GM21526 (cell line): ENCODE measurements at regions not wholly inside any gene's neighbourhood (a gene's known extent, or its start where the extent isn't known, plus 50 kb on each side); places are given as distances from the start of the nearest gene placed in this dataset.

Source experiments
- ATAC-seq: cut with Tn5 transposase; IDR thresholded peaks from one replicate; pipeline ENCODE4 v1.9.1; 2021; ENCODE audit warnings: moderate library complexity; ENCODE audit not compliant: unreplicated experiment, low FRiP score

DNA sequence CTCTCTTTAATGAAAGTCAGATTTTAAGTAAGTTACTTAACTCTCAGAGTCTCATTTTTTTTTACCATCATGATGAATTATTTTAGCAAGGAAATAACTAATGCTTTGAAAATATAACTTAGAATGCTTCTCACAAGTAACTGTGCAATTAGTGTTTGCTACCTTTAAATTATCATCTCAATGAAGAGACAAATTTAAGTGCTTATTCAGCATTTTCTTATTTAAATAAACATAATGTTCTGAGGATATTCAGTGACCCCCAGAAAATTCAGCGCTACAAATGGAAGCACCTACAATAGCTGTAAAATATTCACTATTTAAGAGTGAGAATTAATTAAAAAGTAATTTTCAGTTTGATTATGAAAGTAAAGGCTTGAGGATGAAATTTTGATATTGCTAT lies 527.2 kb downstream of the SLITRK1 start:
- no peak for ATAC-seq

DNA sequence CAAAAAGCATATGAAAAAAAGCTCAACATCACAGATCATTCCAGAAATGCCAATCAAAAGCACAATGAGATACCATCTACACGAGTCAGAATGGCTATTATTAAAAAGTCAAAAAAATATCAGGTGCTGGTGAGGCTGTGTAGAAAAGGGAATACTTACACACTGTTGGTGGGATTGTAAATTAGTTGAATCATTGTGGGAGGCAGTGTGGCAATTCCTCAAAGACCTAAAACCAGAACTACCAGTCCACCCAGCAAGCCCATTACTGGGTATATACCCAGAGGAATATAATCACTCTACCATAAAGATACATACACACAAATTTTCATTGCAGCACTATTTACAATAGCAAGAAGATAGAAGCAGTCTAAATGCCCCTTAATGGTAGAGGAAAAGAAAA lies 529.9 kb downstream of the SLITRK1 start:
- ATAC-seq: no peak

DNA sequence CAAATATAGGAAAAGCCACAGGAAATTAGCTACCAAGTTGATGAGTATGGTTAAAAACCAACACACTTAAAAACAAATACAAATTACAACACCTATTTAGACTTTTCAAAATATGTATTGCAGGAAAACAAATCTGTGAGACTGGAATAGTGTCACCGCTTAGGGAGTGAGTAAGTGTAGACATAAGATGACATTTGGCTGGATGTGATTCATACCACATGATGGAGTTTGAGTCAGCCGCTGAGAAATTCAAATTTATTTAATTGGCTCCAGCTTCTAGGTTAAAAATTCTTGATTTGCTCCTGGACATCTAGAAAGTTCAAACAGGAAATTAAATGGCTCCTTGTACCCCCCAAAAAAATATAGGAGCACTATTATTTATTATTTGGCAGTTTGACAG lies 531.7 kb downstream of the SLITRK1 start:
- ATAC-seq: no peak

DNA sequence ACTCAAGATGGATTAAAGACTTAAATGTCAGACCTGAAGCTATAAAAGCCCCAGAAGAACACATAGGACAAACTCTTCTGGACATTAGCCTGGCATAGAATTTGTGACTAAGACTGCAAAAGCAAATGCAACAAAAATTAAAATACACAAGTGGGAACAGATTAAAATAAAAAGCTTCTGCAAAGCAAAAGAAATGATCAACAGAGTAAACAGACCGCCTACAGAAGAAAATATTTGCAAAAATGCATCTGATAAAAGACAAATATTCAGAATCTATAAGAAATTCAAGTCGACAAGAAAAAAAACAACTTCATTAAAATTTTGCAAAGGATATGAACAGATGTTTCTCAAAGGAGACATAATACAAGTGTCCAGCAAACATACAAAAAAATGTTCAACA lies 537.8 kb downstream of the SLITRK1 start:
- ATAC-seq: no peak

DNA sequence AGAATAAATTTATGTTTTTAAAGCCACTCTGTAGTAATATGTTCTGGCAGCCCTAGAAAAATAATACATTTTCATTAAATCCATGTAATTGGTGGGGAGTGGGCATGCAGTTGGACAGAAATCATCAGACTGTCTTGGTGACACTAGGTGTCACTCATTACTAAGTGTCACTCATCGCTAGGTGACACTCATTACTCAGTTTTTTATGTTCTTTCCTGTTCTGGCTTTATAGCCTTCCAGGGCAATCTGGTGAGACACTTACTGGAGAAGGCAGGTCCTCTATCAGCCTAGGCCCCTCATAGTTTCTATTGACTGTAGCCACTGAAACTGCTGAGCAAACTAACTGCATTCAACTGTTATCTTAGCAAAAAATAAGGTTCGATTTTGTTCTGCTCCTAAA lies 542.1 kb downstream of the SLITRK1 start:
- no peak for ATAC-seq

DNA sequence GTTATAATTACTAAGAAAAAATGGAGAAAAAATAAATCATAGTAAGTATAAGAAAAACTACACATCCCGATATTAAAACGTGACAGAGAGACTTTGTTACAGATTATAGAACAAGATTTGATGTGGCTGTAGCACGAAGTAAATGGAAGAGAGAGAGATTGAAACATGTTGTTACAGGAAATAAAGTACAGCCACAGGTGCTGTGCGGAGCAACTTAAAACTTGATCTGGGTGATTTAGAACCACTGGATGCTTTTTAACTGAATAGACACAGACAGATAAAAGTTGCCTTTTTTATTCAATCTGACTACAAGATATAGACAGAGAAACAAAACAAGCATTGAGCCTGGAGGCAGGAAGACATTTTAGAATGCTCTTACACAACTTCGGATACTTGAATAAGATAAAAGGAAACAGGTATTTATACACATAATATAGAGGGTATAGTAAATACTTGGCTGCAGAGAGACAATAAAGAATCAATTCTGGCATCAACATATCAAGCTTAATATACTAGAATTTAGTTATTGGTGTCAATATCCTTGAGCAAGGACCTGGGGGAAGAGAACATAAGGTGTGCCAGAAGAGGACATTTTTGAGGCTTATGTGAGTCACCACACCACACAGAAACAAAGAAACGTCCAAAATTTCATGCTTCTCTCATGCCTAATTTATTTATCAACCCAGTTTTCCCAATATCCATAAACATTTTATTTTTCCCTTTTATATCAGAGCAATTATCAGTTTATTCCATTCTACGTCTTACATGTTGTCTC lies 548.5 kb downstream of the SLITRK1 start:
- ATAC-seq: no peak

DNA sequence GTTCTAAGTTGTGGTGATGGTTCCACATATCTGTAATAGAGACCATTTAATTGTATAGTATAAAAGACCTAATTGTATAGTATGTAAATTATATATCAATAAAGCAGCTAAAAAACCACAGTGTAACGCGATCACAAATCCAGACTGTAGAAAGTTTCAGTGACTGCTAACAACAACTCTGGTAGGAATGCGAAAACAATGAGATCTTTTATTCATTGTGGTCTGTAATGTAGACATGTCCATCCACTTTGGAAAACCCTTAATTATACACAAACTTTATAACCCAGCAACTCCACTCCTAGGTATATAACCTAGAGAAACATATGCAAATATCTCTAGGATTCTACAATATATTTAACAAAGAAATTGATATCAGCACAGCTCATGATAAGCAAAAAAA lies 549.5 kb downstream of the SLITRK1 start:
- no peak for ATAC-seq

DNA sequence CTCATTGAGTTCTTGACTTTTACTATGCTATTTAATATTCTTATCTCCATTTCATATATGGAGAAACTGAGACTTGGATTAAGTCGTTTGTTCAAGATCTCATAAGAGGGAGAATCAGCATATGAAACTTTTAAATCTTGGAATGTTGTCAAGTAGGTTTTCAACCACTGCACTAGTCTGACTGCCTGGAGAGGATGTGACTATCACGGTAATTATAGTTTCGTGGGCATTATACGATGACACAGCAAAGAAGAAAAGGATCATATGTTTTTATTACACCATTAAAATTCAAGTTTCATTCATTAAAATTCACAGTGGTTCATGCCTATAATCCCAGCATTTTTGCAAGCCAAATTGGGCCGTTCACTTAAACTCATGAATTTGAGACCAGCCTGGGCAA lies 555.2 kb downstream of the SLITRK1 start:
- no peak for ATAC-seq

DNA sequence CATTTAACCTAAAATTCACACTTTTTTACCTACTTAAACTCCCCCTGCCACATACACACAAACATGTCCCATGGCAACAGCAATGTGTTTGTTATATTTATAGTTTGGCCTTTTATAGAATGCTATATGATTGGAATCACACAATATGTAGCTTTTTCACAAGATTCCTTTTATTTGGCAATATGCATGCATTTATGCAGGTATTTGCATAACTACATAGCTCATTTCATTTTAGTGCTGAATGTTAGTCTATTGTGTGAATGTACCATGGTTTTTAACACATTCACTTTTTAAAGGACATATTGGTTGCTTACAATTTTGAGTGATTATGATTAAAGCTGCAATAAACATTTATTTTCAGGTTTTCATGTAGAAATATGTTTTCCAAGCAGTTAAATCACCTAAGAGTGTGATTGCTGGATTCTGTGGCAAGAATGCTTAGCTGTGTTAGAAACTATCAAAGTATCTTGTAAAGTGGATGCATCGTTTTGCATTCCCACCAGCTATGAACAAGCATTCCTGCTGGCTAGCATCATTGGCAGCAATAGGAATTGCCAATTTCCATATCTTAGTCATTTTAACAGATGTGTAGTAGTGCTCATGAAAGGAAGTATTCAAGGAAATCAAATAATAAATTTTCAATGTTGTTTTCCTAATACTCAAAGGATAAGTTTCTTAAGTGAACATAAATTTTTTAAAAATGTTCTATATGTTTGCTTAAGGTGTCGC lies 557.0 kb downstream of the SLITRK1 start:
- ATAC-seq: no peak

DNA sequence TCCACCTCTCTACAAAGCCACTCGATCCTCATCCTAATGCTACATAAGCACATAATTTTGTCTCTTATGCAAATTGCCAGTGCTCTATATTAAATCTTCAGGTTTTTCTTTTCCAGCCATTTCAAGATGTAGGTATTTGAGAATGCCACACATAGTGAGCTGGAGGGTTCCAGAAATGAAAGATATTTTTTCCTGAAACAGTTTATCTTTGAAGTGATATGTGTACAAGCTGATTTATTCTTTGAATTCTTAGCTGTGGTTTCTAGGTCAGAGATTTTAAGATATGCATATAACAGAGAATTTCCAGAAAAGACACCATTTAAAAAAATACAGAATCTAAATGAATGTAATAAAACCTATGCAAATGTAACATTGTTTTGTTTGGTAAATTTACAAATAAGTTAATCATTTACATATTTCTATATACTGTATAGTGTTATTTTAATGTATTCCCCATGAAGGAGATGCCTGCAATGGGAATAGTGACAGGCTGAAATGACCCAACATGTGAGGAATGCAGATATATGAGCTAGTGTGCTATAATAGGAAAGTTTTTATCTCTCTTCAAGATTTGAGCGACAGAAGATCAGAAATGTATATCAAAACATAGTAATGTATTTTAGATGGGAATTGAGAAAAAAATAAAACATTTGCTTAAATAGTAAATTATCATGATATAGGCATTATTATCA lies 570.2 kb downstream of the SLITRK1 start:
- no peak for ATAC-seq

DNA sequence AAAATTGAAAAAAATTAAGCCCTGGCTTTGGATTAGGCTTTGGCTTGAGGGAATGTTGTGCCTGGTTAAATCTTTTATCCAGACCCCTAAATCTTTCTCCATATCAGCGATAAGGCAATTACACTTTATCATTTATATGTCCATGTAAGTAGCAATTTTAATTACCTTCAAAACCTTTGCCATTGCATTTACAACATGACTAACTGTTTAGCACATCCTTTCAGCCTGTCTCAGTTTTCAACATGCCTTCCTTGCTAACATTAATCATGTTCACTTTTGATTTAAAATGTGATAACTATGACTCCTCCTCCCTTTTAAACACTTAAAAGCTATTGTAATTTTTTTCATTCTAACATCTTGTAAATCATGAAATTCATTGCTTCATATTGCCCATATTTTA lies 583.7 kb downstream of the SLITRK1 start:
- ATAC-seq: no peak

DNA sequence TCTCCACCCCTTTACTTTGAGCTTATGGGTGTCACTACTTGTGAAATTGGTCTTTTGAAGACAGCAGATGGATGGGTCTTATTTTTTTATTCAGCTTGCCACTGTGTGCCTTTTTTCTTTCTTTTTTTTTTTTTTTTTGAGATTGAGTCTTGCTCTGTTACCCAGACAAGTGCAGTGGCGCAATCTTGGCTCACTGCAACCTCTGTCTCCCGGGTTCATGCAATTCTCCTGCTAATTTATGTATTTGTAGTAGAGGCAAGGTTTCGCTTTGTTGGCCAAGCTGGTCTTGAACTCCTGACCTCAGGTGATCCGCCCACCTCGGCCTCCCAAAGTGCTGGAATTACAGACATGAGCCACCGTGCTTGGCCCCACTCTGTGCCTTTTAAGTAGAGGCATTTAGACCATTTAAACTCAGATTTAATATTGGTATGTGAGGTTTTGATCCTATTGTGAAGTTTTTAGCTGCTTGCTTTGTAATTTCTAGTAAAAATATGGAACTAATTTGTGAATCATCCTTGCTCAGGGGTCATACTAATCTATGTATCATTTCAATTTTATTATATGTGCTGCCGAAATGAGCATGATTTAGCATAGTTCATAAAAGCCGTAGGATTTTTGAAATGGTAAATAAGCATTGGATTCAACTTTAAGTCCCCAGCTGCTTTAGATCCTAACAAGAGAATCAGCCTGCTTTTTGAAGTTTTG lies 584.5 kb downstream of the SLITRK1 start:
- no peak for ATAC-seq

DNA sequence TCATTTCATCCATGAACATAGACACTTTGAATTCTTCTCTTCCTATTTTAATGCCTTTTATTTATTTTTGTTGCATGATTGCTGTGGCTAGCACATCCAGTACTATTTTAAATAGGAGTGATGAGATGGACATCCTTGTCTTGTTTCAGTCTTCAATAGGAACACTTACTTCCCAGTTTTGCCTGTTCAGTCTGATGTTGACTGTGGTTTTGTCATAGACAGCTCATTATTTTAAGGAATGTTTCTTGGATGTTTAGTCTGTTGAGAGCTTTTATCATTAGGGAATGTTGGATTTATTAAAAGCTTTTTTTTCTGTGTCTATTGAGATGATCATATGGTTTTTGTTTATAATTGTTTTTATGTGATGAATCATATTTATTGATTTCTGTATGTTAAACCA lies 586.6 kb downstream of the SLITRK1 start:
- no peak for ATAC-seq

DNA sequence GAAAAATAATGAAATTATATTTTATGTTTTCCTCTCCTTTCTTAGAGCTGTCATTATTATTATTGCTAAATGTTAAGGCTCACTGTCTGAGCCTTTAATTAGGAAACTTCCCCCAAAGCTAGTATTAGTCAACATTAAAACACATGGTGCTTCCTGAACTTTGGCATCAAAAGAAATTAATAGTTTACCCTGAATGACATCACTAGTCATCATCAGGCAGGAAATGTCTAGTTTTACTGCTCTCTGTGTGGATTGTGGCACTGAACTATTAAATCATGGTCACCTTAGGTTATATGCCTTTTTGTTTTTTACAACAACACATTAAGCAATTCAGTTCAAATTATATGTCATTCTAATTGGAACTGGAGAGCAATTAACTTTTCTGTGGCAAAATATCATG lies 595.5 kb downstream of the SLITRK1 start:
- no peak for ATAC-seq

DNA sequence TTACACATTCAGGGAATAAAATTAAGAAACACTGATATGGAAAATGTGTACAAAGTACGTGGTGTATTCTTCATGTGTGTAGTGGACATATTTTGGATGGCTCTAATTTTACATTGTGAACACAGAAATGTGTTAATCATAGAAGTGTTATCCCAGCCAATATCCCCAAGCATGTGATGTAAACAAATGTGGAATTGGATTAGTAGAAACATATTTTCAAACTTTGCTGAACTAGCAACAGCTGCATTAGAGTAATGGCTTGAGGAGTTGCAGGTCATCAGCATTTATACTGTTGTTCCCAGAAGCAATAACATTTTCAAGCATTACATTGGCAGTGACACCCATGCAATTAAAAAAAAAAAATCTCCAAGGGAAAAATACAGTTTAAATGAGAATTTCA lies 600.6 kb downstream of the SLITRK1 start:
- no peak for ATAC-seq

DNA sequence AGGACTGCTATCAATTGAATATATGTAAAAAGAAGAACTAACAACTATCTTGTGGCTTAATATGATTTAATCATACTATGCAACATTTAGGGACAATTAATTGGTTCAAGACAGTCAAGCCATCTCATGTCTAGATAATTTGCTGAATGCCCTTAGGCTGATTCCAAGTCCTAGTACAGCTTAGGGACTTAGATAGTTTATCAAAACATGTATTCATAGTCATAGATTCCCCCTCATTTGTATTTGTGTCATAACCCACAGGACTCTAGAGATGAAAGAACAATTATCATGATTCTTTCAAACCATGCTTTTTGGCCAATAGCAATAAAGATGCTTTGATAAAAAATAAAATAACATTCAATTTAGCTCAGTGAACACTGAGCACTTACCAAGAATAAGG lies 607.6 kb downstream of the SLITRK1 start:
- ATAC-seq: no peak

DNA sequence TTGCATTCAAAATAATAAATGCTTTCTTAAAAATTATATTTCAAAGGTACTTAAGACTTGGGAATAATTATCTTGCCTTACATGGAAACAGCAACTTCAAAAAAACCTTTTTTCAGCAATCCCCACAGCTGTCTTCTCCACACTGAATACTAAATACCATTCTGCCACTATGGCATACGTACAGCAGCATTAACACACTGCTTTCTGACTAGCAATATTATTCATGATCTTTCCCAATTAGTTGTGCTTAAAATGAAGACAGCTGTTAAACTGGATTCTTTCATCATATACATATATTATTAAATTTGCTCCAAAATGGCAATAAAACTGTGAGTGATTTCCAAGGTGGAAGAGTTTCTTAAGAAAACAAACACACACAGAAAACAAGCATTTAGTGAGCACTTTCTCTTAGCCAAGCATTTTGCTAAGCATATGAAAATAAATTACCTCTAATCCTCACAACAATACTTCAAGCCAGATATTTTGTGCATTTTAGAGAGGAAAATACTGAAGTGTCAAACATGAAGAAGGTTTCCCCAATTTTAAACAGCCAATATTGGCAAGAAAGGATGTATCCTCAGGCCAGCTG lies 609.5 kb downstream of the SLITRK1 start:
- ATAC-seq: no peak

DNA sequence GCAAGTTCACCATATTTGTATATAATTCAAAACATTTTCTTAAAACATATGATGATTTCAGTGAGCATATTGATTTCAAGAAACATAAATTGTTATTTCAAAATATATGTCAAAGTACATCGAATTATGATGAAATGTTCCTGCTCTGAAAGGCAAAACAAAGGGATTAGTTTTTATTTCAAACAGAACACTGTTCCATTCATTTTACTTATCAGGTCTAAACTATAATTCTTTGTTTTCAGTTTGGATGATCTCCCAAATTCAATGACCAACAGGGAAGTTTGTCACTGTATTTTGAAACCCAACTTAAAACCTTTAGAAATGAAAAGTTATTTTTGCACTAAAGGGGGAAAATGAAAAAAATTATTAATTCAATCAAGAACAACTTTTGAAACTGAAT lies 610.2 kb downstream of the SLITRK1 start:
- ATAC-seq: no peak

DNA sequence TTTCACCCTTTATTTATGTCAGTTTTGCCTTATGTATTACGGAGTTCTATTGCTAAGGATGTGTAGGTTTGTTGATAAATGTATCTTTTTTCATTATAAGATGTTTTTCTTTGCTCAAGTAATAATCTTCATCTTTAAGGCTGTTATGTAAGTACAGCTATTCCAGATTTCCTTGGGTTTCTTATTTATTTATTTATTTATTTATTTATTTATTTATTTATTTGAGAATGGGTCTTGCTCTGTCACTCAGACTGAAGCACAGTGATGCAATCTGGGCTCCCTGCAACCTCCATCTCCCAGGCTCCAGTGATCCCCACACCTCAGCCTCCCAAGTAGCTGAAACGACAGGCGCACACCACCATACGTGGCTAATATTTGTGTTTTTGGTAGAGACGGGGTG lies 617.0 kb downstream of the SLITRK1 start:
- ATAC-seq: no peak

DNA sequence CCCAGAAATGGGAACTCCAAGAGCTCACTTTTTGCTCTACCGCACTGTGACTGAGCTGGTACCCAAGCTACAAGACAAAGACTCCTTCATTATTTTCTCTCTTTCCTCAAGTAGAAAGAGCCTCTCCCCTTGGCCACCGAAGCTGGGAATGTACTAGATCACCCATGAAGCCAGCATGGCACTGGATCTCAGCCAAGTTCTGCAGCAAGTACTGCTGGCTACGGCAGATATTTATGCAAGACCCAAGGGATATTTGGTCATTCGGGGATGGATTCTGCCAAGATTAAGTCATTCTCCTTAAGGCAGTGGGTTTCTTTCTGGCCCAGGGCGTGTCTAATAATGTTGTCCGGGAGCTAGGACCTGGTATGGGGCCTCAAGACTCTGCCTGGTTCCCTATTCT lies 633.5 kb downstream of the SLITRK1 start:
- ATAC-seq: no peak

DNA sequence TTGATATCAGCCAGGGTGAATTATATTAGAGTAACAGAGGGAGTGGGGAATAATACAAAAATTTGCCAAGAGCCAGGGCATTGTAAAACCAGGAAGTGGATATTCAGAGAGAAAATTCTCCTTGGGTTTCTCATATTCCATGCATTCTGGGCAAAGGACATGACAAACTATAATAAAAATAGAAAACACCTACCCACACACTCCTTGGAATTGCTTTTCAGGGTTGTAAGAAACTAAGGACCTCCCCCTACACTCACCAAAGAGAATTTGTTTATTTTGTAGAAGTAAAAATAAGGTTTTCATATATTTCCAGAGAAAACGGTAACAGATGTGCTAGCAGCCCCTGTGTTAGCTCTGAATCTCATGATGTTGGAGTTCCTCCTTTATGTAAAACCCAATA lies 649.6 kb downstream of the SLITRK1 start:
- no peak for ATAC-seq
